GM04503 (cell line): ENCODE measurements at regions not wholly inside any gene's neighbourhood (a gene's known extent, or its start where the extent isn't known, plus 50 kb on each side); places are given as distances from the start of the nearest gene placed in this dataset.
"Not testable (repeated sequence)": the region's sequence is repeated elsewhere in the genome, so short reads cannot be mapped to it uniquely, and the experiment has no call there.

ENCODE experiments used
- DNase-seq: peaks from one replicate; pipeline ENCODE4 v3.0.0-alpha.2; 2012; ENCODE audit warnings: low read depth

DNA sequence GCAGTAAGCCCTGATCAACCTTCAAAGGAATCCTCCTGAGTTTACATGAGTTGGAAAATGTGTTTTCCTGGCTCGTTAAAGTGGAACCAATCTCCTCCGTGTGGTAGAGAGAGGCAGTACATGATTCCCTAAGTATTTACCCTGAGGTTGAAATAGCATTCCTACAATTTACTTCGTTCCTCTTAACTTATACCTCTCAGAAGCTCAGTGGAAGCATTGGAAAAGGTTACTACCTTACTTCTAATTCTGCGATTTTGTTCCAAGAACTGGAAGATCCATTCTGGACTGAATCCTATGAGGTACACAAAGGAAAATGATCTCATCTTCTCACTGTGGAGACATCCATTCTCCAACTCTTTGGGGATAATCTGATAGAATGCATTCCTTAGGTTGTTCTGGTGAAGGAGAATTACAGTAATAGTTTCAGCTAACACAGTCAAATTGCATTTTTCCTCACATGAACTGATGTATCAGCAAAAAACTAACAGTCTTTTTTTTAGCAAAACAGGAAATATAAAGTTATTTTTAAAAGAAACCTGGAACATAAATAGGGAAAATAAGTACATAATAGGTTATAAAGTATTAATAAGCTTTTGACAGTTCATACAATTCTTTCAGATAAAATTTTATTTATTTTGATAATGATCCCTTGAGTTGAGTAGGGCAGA, 475.6 kb downstream of the PDZRN4 start:
- DNase-seq = no peak

GRCh38 chr12:41661141-41661765, 473.1 kb downstream of the PDZRN4 start:
- DNase-seq = no peak

- DNase-seq = no peak
Observed at GRCh38 chr12:41656454-41656853, 468.3 kb downstream of the PDZRN4 start.

DNA sequence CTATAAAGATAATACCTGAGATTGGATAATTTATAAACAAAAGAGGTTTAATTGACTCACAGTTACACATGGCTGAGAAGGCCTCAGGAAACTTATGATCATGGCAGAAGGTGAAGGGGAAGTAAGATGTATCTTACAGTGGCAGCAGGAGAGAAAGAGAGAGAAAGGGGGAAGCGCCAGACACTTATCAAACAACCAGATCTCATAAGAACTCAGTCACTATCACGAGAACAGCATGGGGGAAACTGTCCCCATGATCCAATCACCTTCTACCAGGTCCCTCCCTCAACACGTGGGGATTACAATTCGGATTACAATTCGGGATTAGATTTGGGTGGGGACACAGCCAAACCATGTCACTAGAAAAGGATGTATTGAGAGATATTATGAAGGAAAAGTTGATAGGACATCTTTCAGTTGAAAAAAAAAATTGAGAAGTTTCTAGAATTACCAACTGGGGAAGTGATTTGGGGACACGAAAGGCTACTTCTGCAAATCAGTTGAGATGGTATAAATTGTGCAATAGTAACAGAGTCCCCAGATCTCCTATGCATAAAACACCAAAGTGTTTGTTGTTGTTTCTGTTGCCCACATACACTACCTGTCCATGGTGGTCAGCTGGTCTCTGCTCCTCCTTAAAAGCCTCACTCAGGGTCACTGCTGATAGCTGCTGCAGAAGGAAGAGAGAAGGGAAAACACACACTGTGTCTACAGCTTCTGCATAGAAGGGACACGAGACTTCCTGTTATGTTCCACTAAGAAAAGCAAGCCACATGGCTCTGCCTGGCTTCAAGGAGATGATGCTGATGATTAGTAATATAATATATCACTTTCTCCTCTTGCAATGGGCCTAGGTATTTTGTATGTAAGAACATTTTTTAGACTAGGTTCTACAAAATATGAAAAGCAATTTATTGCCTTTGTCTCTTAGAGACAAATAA, 465.5 kb downstream of the PDZRN4 start:
- DNase-seq = no peak

- no peak for DNase-seq
Observed at GRCh38 chr12:41652981-41653380, 464.9 kb downstream of the PDZRN4 start.

- no peak for DNase-seq
Observed at GRCh38 chr12:41645624-41646023, 457.5 kb downstream of the PDZRN4 start.

- not testable (repeated sequence) for DNase-seq
Observed at GRCh38 chr12:41642808-41643207, 454.7 kb downstream of the PDZRN4 start.

DNA sequence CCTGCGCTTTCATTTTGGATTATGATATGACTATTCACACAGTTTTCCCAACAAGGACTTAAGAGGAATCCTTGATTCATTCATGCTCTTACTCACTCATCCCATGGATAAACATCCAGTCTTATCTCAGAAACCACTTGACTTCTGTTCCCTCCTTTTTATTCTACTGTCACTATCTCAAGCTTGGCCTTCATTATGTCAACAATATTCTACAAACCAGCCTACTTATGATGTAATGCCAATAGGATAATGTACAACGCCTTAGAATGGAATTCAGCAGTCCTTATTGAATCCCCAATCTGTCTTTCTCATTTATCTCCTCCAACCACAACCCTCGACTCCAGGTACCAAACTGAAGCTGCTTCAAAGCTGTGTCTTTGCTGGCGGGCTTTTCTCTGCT, 448.5 kb downstream of the PDZRN4 start:
- no peak for DNase-seq

DNA sequence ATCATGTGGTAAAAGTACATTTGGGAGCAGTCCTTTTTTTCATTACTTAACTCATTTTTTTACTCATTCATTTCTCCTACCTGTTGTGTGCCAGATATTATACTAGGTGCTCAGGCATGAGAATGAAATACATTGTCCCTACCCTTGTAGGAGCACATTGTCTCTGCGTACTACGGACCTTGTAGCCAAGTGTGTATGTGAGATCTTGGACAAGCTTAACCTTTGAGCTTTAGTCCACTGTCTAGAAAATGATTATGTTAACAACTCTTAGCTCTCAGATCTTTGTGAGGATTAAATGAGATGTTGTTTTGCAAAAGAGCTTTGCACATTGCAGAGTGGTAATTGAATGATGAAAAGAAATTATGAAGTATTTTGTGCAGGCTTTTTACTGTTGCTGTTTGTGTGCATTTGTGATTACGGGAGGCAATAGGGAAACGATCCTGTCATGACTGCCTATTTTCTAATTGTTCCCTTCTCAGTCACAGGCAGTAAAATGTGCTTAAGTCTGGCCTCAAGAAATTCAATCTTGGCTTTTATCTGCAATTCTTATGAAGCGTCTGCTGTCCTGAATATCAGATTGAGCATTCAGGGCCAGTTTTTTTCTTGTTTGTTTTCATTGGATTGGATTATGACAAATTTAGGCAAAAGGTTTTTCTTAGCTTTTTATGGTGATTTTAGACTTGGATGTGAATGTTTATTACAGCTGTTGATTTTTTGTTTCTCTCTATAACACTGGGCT, 447.7 kb downstream of the PDZRN4 start:
- DNase-seq = no peak

- DNase-seq = no peak
Observed at GRCh38 chr12:41634091-41634490, 446.0 kb downstream of the PDZRN4 start.

GRCh38 chr12:41629611-41630010, 441.5 kb downstream of the PDZRN4 start:
- no peak for DNase-seq

GRCh38 chr12:41627476-41627875, 439.4 kb downstream of the PDZRN4 start:
- DNase-seq = no peak

DNA sequence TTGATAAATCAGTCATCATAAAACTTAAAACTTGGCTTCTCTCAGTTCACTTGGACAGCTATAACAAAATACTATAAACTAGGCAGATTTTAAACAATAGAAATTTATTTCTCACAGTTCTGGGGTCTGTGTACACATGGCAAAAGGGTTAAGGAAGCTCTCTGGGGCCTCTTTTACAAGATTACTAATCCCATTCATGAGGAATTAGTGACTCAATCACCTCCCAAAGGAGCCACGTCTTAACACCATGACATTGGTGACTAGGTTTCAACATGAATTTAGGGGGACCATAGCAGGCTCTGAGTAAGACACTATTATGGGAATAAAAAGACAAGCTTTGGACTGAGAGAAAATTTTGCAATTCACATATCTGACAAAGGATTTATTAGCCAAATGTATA, 436.5 kb downstream of the PDZRN4 start:
- no peak for DNase-seq
